CD14-positive monocyte (primary cell): ENCODE measurements at regions not wholly inside any gene's neighbourhood (a gene's known extent, or its start where the extent isn't known, plus 50 kb on each side); places are given as distances from the start of the nearest gene placed in this dataset.

ENCODE experiments used
- DNase-seq, 3 donors: peaks; one replicate each; pipeline ENCODE4 v3.0.0-alpha.2; 2011 to 2022
- H2AFZ ChIP-seq: 2 replicates; pipeline ENCODE4 v1.6.0; 2012; ENCODE audit warnings: mild to moderate bottlenecking, low read depth, low read length, inconsistent platforms; ENCODE audit not compliant: insufficient read depth, poor library complexity, severe bottlenecking
- H3K27ac ChIP-seq, 2 donors: 1 replicate in 1 of 2; 2 replicates in 1 of 2; pipeline ENCODE4 v1.5.1; 2012 to 2013; ENCODE audit warnings: low read length in 2 of 2, control low read depth in 1 of 2, inconsistent platforms in 1 of 2, low read depth in 1 of 2, mild to moderate bottlenecking in 1 of 2
- H3K27me3 ChIP-seq, 2 donors: one replicate each; pipeline versions ENCODE4 v1.6.0 to v1.6.1; 2011 to 2013; ENCODE audit warnings: low read length in 2 of 2; ENCODE audit not compliant: control insufficient read depth in 2 of 2, insufficient read depth in 2 of 2
- H3K36me3 ChIP-seq, 2 donors: replicated peaks in 1 of 2; 1 replicate in 1 of 2; 2 replicates in 1 of 2; pipeline versions ENCODE4 v1.5.1 to v1.6.1; 2012 to 2013; ENCODE audit warnings: low read length in 2 of 2, control low read depth in 1 of 2, inconsistent platforms in 1 of 2, mild to moderate bottlenecking in 1 of 2; ENCODE audit not compliant: insufficient read depth in 2 of 2, control insufficient read depth in 1 of 2
- H3K4me1 ChIP-seq, 2 donors: 1 replicate in 1 of 2; 2 replicates in 1 of 2; pipeline versions ENCODE4 v1.5.1 to v1.6.1; 2012 to 2013; ENCODE audit warnings: low read length in 2 of 2, control low read depth in 1 of 2, inconsistent platforms in 1 of 2, mild to moderate bottlenecking in 1 of 2, moderate library complexity in 1 of 2; ENCODE audit not compliant: insufficient read depth in 2 of 2, control insufficient read depth in 1 of 2
- H3K4me2 ChIP-seq: replicated peaks from 2 replicates; pipeline ENCODE3; 2012; ENCODE audit warnings: low read length, moderate library complexity, mild to moderate bottlenecking; ENCODE audit not compliant: poor library complexity, severe bottlenecking; ENCODE audit errors: extremely low read depth
- H3K4me3 ChIP-seq, 3 experiments: fragments of 200-600 bp in 1 of 3; sonication (generic) in 1 of 3; replicated peaks in 1 of 3; 1 replicate in 2 of 3; 2 replicates in 1 of 3; pipeline ENCODE4 v1.5.1; 2011 to 2013; ENCODE audit warnings: low read length in 3 of 3, mild to moderate bottlenecking in 3 of 3, control low read depth in 2 of 3, low read depth in 2 of 3, inconsistent platforms in 1 of 3, moderate library complexity in 1 of 3
- H3K79me2 ChIP-seq: 2 replicates; pipeline ENCODE4 v1.6.0; 2012; ENCODE audit warnings: mild to moderate bottlenecking, control low read depth, inconsistent platforms, low read length, moderate library complexity; ENCODE audit not compliant: insufficient read depth
- H3K9ac ChIP-seq: 2 replicates; pipeline ENCODE4 v1.6.0; 2017; ENCODE audit warnings: low read length, mild to moderate bottlenecking; ENCODE audit not compliant: insufficient read depth, poor library complexity, severe bottlenecking
- H3K9me3 ChIP-seq, 2 donors: replicated peaks in 1 of 2; 1 replicate in 1 of 2; 2 replicates in 1 of 2; pipeline versions ENCODE4 v1.5.1 to v1.6.1; 2012 to 2013; ENCODE audit warnings: low read length in 2 of 2, control low read depth in 1 of 2; ENCODE audit not compliant: control insufficient read depth in 1 of 2, insufficient read depth in 1 of 2
- H4K20me1 ChIP-seq: 2 replicates; pipeline ENCODE4 v1.6.0; 2012; ENCODE audit warnings: mild to moderate bottlenecking, low read length, control low read depth, moderate library complexity; ENCODE audit not compliant: insufficient read depth
- H3K27ac Mint-ChIP-seq, 7 donors: one replicate each; pipeline ENCODE4 v1.8.0; 2020; ENCODE audit warnings: mild to moderate bottlenecking in 7 of 7, mixed read lengths in 7 of 7, moderate library complexity in 6 of 7, inconsistent platforms in 2 of 7
- H3K27me3 Mint-ChIP-seq, 3 donors: one replicate each; pipeline ENCODE4 v1.8.0; 2021 to 2022; ENCODE audit warnings: low read depth in 3 of 3, mild to moderate bottlenecking in 3 of 3, mixed read lengths in 3 of 3, moderate library complexity in 3 of 3, inconsistent platforms in 1 of 3
- H3K36me3 Mint-ChIP-seq, 2 donors: one replicate each; pipeline ENCODE4 v1.8.0; 2020; ENCODE audit warnings: mixed read lengths in 2 of 2, inconsistent platforms in 1 of 2, mild to moderate bottlenecking in 1 of 2
- H3K4me1 Mint-ChIP-seq: one replicate; pipeline ENCODE4 v1.8.0; 2020; ENCODE audit warnings: mild to moderate bottlenecking, mixed read lengths
- H3K4me3 Mint-ChIP-seq, 2 donors: one replicate each; pipeline ENCODE4 v1.8.0; 2020; ENCODE audit warnings: mild to moderate bottlenecking in 2 of 2, mixed read lengths in 2 of 2, moderate library complexity in 1 of 2
- H3K9me3 Mint-ChIP-seq, 7 donors: one replicate each; pipeline ENCODE4 v1.8.0; 2020 to 2022; ENCODE audit warnings: mixed read lengths in 7 of 7, mild to moderate bottlenecking in 6 of 7, moderate library complexity in 6 of 7, inconsistent platforms in 2 of 7
- WGBS: methylation state at CpG from one replicate; pipeline ENCODE4 v1.1.5; 2013; ENCODE audit warnings: missing lambda C conversion rate; ENCODE audit not compliant: insufficient coverage; 5-methylcytosine and 5-hydroxymethylcytosine counted together
- intact Hi-C, 2 donors: fragments of 100-400 bp; cut with micrococcal nuclease; formaldehyde crosslinking; loops; one replicate each; pipeline versions ENCODE4 v1.15.0 to v1.15.1; 2023
- TF ChIP-seq, protein P1 (sequence below): fragments of 200-600 bp; IDR thresholded peaks from one replicate; pipeline ENCODE4 v1.8.0; 2022; ENCODE audit warnings: antibody characterized with exemption, mild to moderate bottlenecking

GRCh38 chr10:64494901-64495300, 973.7 kb downstream of the REEP3 start:
- H4K20me1 ChIP-seq, result no peaks in the 10 kb centered on the region
- H3K9me3 ChIP-seq, result no peaks in the 10 kb centered on the region

DNA sequence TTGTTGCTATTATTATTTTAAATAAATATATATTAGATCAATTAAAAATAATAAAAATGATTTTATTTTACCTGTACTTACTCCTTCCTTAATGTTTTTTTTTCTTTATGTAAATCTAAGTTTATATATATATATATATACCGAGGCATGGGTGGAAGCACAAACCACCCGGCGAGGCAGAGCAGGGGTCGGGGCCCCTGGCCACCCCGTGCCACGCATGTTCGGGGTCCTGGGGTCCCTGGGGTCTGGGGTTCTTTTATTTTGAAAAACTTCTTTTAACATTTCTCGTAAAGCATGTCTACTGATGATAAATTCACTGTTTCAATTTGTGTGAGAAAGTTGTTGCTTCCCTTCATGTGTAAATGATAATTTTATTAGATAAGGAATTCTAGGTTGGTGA, 976.1 kb downstream of the REEP3 start:
- Histone ChIP-seq H3K4me1 (no peaks in the 10 kb centered on the region), H3K79me2 (no peaks in the 10 kb centered on the region), H4K20me1 (no peaks in the 10 kb centered on the region), H3K27ac (no peak overlapping the region), H3K9ac (no peak overlapping the region), H2AFZ (no peak overlapping the region), H3K4me2 (no peak overlapping the region), H3K36me3 (no peaks in the 10 kb centered on the region), H3K4me3 (no peak overlapping the region), H3K27me3 (no peaks in the 10 kb centered on the region), H3K9me3 (no peaks in the 10 kb centered on the region)
- Mint-ChIP-seq H3K36me3 (no peaks in the 10 kb centered on the region), H3K9me3 (peaks cover 0 to 9% (median 6%) of the 10 kb centered on the region in 7 donors), H3K27ac (no peak overlapping the region), H3K4me1 (no peaks in the 10 kb centered on the region), H3K4me3 (no peak overlapping the region), H3K27me3 (no peaks in the 10 kb centered on the region)
- intact Hi-C loops, result no loop called here
- TF ChIP-seq, protein P1, sequence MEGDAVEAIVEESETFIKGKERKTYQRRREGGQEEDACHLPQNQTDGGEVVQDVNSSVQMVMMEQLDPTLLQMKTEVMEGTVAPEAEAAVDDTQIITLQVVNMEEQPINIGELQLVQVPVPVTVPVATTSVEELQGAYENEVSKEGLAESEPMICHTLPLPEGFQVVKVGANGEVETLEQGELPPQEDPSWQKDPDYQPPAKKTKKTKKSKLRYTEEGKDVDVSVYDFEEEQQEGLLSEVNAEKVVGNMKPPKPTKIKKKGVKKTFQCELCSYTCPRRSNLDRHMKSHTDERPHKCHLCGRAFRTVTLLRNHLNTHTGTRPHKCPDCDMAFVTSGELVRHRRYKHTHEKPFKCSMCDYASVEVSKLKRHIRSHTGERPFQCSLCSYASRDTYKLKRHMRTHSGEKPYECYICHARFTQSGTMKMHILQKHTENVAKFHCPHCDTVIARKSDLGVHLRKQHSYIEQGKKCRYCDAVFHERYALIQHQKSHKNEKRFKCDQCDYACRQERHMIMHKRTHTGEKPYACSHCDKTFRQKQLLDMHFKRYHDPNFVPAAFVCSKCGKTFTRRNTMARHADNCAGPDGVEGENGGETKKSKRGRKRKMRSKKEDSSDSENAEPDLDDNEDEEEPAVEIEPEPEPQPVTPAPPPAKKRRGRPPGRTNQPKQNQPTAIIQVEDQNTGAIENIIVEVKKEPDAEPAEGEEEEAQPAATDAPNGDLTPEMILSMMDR, result no peak
- DNase-seq, result no peak
- no CpG with 5 or more reads among the region's 8 CpGs for WGBS

More at GRCh38 chr10:64494901-64495300, 973.7 kb downstream of the REEP3 start:
- Mint-ChIP-seq H3K4me3 (no peak overlapping the region), H3K27ac (no peak overlapping the region), H3K36me3 (no peaks in the 10 kb centered on the region), H3K27me3 (no peaks in the 10 kb centered on the region), H3K9me3 (peaks cover 0 to 10% (median 6%) of the 10 kb centered on the region in 7 donors), H3K4me1 (no peaks in the 10 kb centered on the region)
- H3K27ac ChIP-seq, result no peak overlapping the region
- H3K27me3 ChIP-seq, result no peaks in the 10 kb centered on the region
- no peaks in the 10 kb centered on the region for H3K36me3 ChIP-seq
- DNase-seq, result no peak
- H3K4me2 ChIP-seq, result no peak overlapping the region
- no peaks in the 10 kb centered on the region for H3K79me2 ChIP-seq
- TF ChIP-seq, protein P1, result no peak
- H2AFZ ChIP-seq, result no peak overlapping the region
- no peak overlapping the region for H3K9ac ChIP-seq
- H3K4me1 ChIP-seq, result no peaks in the 10 kb centered on the region
- intact Hi-C loops, result no loop called here
- H3K4me3 ChIP-seq, result no peak overlapping the region
